GM19397 (cell line): ENCODE measurements at regions not wholly inside any gene's neighbourhood (a gene's known extent, or its start where the extent isn't known, plus 50 kb on each side); places are given as distances from the start of the nearest gene placed in this dataset.
"Not testable (repeated sequence)": the region's sequence is repeated elsewhere in the genome, so short reads cannot be mapped to it uniquely, and the experiment has no call there.

Source experiments
- ATAC-seq: cut with Tn5 transposase; IDR thresholded peaks from one replicate; pipeline ENCODE4 v1.9.1; 2021; ENCODE audit warnings: mild to moderate bottlenecking, moderate library complexity; ENCODE audit not compliant: unreplicated experiment

DNA sequence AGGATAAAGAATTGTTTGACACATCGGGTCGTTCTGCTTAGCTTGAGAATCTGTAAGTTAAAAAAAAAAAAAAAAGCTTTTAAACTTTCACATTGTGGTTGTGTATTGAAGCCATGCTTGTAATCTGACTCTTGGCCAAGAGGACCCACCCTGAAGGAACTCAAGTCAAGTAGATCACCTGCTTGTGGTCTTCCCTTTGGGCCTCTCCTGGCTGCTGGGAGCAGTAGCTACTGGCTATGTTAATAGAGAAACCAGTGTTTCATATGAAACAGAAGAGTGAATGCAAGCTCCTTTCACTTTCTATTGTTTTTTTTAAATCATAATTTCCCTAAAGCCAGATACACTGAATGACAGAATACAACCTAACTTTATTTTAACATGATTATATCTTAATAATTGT lies 402.4 kb upstream of the NDST4 start:
- ATAC-seq: peak; percentile 99

DNA sequence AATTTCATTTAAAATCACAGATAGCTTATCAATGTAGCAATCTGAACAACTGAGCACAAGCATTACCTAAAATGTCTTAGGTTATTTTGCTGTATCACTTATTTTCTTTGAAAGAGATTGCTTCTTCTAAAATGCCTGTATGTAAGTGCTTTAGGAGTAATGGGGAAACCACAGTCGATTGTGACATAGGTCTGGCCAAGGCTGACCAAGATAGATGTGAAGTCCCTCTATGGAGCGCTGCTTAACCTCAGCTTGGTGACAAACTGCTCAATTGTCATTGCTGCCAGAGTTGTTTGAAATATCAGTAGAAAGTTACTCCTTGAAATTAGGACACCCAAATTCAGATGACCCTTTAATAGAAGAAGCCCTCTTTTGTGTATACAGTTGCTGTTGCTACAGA lies 401.9 kb upstream of the NDST4 start:
- peak; percentile 22 for ATAC-seq

DNA sequence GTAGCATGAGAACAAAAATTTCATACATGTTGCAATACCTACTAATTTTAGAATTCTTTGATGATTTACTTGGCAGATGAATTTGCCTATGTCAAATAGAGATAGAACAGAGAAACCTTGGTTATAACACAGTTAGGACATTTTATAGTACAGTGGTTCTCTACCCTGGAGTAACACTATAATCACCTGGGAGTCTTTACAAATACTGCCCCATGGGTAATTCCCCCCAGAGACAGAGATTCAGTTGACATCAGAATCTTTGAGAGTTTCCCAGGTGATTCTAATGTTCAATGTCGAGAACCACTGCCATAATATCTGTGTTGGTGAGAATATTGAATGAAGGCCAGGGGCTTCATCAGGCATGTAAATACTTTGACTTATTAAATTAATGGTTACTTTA lies 401.3 kb upstream of the NDST4 start:
- no peak for ATAC-seq

DNA sequence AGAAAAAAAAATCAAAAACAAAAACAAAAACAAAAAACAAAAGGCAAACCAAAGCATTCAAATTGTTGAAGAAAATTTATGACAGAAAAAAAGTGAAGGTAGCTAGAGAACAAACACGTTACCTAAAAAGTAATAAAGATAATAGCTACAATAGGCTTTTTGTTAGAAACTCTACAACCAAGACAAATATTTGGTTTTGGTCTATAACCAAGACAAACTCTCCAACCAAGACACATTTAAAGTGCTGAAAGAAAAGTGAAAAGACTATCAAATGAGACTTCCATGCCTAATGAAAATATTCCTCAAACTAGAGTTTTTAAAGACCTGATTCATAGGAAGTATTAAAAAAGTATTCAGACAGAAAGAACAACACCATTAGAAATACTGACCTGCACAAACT lies 391.9 kb upstream of the NDST4 start:
- no peak for ATAC-seq

DNA sequence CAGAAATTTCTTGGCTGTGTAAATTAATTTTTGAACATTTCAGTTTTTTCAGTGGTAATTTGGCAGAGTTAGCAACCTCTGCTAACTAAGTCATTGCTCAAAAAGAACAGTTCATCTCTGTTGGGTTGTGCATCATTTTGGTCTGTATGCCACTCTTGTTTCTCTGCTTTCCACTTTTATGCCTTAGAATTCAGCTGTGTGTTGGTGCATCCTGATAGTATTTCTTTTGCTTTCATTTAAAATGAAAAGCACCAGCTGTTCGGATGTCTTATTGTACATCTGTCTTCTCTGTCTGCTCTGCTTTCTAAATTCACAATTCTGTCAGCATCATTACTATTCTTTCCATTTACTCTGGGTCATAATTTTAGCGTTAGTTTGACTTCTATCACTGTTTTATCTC lies 388.2 kb upstream of the NDST4 start:
- ATAC-seq: no peak

DNA sequence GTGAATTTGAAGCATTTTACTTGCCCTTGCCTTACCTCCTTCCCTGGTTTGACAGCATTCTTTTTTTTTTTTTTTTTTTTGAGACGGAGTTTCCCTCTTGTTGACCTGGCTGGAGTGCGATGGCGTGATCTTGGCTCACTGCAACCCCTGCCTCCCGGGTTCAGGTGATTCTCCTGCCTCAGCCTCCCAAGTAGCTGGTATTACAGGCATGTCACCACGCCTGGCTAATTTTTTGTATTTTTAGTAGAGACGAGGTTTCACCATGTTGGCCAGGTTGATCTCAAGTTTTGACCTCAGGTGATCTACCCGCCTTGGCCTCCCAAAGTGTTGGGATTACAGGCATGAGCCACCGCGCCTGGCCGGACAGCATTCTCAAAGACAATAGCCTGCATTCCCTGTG lies 380.4 kb upstream of the NDST4 start:
- ATAC-seq: not testable (repeated sequence)

DNA sequence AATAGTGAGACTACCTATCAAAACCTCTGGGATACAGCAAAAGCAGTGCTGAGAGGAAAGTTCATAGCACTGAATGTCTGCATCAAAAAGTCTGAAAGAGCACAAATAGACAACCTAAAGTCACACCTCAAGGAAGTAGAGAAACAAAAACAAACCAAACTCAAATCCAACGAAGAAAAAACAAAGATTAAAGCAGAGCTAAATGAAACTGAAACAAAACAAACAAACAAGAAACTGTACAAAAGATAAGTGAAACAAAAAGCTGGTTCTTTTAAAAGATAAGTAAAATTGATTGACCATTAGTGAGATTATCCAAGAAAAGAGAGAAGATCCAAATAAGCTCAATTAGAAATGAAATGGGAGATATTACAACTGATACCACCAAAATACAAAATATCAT lies 378.3 kb upstream of the NDST4 start:
- ATAC-seq: no peak

DNA sequence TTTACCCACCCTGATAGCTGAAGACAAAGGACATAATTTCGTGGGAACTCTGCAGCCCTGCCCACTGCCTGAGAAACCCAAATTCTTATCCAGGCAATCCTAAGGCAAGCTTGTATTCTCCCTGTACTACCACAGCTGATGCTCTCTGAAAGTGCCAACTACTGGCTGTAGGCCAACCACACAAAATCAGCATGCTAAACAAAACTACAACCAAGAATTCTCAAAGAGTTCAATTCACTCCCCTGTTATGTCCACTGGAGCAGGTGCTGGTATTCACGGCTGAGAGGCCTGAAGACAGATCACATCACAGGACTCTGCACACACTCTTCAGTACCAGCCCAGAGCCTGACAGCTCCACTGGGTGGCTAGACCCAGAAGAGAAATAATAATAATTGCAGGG lies 375.9 kb upstream of the NDST4 start:
- ATAC-seq: no peak

DNA sequence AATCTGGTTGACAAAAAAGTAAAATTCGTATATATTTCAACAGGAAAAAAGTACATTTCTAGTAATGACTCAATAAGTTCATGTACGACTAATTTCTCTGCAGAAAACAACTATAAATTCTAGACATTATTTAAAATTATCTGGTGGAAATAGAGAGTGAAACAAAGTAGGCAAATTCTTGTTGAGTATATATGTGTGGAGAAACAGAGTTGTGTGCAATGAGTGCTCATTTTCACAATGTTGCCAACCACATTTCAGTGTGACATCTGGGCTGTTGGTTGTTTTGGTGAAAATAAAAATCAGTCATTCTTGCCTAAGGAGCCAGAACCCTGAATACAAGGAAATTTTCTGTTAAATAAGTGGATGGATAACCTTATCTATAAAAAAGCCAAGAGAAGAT lies 372.0 kb upstream of the NDST4 start:
- ATAC-seq: no peak

DNA sequence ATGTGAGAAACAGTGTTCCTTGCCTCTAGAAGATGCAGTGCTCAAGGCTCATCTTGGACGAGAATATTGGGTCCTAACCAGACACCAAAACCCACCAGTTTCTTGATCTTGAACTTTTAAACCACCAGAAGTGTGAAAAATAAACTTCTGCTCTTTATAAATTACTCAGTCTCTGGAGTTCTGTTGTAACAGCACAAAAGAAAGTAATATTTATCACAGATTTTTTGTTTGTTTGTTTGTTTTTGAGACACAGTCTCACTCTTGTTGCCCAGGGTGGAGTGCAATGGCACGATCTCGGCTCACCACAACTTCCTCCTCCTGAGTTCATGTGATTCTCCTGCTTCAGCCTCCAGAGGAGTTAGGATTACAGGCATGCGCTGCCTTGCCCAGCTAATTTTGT lies 371.1 kb upstream of the NDST4 start:
- no peak for ATAC-seq

DNA sequence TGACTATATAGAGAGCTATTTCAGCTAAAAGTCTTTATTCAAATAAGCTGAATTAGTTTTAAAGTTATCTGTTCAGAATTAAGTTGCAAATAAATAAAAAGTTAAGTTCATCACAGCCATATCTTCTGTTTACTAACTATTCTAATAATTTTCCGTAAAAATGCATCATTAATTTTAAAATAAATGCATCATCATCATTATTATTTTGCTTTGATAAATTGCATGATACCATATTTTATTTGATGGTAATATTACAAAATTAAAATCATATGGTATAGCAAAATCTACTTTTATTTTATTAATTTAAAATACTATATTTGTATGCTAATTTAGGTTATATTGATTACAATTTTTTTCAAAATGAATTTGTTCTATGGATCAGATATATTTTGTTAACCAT lies 357.3 kb upstream of the NDST4 start:
- ATAC-seq: no peak

DNA sequence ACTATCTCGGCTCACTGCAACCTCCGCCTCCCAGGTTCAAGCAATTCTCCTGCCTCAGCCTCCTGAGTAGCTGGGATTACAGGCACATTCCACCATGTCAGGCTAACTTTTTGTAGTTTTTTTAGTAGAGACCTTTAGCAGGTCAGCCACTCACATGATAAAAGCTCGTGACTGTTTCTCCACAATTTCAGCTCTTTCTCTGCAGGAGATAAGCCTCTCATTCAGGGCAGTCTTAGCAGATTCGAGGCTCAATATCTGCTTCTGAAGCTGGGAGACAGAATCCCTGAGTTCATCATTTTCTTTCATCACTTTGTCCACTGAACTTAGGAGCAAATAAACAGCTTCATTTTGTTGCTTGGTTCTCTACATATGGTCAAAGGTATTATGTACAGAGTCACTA lies 345.9 kb upstream of the NDST4 start:
- not testable (repeated sequence) for ATAC-seq

DNA sequence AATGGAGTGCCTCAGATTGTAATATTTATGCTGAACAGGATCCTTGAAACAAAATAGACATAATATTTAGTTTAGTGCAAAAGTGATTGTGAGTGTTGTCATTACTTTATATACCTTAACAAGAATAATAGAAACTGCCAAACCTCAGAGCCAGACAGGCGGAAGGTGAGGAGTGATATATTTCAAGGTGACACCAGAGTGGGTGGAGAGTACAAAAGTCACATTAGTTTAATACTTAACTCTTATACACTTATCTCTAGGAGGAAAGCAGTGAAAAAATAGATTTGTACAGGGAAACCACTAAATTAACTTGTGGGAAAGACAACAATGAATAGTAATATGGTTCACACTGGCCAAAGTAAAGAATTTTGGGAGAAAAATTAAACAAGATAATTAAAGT lies 342.8 kb upstream of the NDST4 start:
- no peak for ATAC-seq

DNA sequence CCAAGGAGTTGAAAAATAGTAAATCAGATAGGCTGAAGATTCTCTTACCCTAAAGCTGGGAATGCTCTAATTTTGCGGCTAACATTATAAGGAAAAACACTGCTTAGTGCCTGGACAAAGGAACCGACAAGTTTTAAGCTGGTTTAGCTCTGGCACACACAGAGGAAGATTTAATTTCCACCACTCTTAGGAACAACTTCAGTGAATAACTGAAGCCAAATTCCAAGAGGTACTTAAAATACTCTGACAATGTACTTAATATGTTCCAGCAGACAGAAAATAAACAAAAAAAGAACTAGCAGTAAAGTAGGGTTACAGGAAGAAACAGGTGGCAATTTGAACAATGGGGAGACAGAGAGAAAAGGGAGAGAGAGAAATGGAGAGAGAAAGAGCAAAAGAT lies 340.8 kb upstream of the NDST4 start:
- no peak for ATAC-seq

DNA sequence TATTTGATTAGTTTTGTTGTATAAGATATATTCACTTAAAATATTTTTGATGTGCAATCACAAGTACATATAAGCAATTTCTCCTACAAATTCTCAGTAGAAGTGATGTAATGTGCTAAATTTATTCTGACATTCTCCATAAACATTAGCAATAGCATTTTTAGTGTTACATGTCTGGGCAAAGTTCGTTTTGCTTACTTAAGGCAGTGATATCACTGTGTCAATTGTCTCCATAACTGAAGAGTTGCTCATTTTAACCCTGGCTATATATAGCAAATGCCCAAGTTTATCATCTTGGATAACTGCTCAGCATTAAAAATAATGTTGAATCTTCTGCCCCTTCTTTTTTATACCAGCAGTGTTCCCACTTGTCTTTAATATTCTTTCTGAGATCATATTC lies 340.0 kb upstream of the NDST4 start:
- ATAC-seq: no peak

DNA sequence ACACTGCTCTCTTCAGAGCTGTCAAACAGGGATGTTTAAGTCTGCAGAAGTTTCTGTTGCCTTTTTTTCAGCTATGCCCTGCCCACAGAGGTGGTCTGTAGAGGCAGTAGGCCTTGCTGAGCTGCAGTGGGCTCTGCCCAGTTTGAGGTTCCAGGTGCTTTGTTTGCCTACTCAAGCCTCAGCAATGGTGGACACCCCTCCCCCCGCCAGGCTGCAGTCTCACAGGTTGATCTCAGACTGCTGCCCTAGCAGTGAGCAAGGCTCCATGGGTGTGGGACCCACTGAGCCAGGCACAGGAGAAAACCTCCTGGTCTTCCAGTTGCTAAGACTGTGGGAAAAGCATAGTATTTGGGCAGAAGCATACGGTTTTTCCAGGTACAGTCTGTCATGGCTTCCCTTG lies 338.8 kb upstream of the NDST4 start:
- ATAC-seq: not testable (repeated sequence)

DNA sequence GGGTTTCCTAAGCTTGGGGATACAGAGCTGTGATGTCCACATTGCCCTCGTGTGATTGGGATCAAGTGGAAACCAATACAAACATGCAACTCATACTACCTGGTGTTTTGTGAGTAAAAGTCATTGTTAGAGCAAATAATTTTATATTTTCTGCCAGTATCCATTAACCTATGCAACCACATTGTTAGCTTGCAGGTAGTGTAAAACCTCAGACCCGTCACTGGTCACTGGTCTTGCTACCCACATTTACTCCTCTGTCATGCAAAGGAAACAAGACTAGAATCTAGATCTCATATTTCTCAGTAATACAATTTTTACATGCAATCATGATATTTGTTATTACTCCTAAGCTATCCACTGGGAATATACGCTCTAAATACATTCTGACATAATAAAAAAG lies 324.3 kb upstream of the NDST4 start:
- ATAC-seq: no peak

DNA sequence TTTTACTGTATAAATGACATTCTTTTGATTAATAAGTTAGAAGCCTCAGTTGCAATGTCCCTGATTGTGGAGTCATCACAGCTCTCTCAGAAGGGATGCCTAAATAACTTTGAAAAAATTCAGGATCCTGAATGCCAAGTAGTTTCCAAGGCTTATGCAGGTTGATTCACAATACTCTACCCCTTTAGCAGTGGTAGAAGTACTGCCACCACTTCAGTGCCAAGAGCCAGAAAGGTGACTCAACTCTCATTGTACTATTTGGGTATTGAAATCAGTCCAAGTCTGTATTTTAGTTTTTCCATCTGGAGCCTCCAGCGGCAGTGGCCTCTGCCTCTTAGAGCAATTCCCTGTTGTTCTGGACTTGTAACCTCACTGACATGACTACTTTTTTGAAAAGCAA lies 320.1 kb upstream of the NDST4 start:
- ATAC-seq: no peak

DNA sequence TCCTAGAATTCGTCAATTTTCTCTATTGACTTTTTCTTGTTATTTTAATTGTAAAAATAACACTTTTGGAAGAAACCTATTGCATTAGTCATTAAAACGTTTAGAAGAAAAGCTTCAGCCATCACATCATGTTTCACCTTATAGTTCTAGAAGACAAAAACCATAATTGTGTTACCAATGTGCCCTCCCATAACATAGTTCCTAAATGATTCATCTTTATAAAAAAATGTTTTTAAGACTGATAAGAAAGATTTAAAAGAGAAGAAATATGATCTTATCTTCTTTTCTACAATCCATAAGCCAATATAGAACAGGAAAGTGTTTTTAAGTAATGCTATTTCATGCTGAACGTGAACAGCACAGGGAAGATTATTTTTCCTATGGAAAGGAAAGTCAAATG lies 316.6 kb upstream of the NDST4 start:
- ATAC-seq: no peak

DNA sequence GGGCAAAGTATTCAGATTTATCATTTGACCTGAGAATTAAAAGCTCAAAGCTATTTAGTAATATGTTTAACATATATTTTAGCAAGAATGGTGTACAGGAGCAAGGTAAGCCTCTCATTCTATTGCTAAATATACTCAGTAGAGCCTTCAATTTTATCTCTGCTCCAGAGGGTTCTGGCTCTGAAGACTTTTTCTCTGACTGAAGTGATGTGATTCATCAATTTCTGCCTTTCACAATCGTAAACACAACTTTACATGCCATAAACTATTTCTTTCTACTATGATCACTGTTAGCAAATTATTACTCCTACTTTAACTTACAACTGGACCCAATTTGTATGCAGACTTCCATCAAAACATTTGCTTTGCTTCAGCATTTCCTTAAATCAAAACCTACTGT lies 315.0 kb upstream of the NDST4 start:
- ATAC-seq: no peak

DNA sequence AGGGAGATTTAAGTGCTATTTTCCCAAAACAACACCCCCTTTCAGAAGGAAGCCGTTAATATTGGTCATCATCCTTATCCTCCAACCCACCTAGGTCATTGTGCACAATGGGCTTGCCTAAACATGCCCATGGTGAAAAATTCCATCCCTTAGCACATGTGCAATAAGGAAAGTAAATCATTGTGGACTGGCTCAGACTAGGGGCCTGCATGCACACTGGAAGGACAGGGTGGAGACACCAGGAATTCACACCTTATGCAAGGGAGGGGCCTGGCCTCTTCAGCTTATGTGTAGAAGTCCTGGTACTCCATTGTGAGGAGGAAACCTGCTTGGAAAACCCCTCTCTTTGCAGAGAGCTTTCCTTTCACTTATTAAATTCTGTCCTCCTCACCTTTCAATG lies 311.4 kb upstream of the NDST4 start:
- ATAC-seq: no peak

DNA sequence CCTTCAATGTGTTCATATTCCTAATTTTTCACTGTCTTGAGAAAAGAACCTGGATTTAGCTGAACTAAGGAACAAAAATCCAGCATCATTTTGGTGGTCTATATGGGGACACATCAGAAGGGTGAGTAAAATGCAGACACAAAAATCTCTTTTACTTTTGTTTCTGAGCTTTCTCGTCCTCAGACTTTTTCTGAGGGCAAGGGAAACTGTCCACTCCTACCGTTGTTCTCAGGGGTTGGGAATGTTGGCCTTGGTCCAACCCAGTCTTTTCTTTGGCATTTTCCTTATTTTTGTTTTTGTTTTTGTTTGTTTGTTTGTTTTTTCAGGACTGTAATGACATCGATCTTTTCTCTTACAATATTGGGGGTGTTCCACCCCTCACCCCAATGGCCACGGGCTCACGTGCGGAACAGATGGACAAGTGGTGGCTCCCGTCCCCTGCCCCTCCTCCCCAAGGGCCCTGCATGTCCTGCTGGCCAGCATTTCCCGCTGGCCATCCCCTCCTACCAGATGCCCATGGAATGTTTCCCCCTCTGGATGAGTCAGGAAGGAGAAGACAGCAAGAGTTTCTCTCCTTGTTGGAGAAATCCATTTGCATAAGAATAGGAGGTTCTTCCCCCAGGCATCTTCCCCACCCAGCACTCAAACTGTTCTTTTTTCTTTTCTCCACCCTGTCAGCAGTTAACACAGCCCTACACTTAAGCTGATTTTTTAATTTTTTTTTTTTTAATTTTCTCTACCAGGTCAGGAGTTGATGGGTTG lies 305.4 kb upstream of the NDST4 start:
- no peak for ATAC-seq

DNA sequence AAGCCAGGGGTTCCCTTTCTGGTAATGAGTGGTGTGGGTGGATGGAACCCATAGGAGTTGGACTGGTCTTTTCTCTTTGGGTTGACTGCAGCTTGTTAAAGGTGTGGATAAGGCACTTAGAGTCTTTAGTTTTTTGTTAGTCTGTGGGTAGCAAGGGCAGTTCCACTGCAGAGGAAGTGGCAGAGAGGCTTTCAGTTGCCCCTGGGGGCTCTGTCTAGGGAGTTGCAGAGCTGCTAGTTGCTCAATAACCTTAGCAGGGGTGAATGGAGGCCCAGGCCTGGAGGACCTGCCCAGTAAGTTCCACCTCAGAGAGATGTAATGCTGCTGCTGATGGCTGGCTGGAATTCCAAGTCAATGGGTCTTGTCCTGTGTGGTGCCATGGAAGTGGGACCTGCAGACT lies 282.6 kb upstream of the NDST4 start:
- no peak for ATAC-seq
